ENCODE measurements at regions not wholly inside any gene's neighbourhood (a gene's known extent, or its start where the extent isn't known, plus 50 kb on each side); places are given as distances from the start of the nearest gene placed in this dataset.
A peak's percentile ranks its signal among the peaks of the same experiment; 100 is the strongest.

GRCh38 chr13:79901336-79901735 lies 420.4 kb downstream of the NDFIP2 start:
- H3K27ac Mint-ChIP-seq = no peak overlapping the region
- H3K36me3 Mint-ChIP-seq (ENCODE audit: low read depth) = no peaks in the 10 kb centered on the region
- no peaks in the 10 kb centered on the region for H3F3A ChIP-seq (replicated peaks; ENCODE audit: low read depth)
- no peak overlapping the region for H3K4me3 Mint-ChIP-seq
- no peaks in the 10 kb centered on the region for H3K36me3 ChIP-seq (ENCODE audit: insufficient read depth)
- no peak overlapping the region for H3K4me2 ChIP-seq
- H3K4me1 Mint-ChIP-seq = peaks cover 5% of the 10 kb centered on the region; the same call in 2 of the 3 replicates
- H3K27me3 Mint-ChIP-seq (ENCODE audit: insufficient read depth, low read depth, poor library complexity) = no peaks in the 10 kb centered on the region
- no peaks in the 10 kb centered on the region for H3K79me2 ChIP-seq (replicated peaks; ENCODE audit: insufficient read depth)
- no peak for TF ChIP-seq ZNF331 (CRISPR knock-in tag; IDR thresholded peaks at IDR 0.05; ENCODE audit: low read depth)
- TF ChIP-seq, protein P1, sequence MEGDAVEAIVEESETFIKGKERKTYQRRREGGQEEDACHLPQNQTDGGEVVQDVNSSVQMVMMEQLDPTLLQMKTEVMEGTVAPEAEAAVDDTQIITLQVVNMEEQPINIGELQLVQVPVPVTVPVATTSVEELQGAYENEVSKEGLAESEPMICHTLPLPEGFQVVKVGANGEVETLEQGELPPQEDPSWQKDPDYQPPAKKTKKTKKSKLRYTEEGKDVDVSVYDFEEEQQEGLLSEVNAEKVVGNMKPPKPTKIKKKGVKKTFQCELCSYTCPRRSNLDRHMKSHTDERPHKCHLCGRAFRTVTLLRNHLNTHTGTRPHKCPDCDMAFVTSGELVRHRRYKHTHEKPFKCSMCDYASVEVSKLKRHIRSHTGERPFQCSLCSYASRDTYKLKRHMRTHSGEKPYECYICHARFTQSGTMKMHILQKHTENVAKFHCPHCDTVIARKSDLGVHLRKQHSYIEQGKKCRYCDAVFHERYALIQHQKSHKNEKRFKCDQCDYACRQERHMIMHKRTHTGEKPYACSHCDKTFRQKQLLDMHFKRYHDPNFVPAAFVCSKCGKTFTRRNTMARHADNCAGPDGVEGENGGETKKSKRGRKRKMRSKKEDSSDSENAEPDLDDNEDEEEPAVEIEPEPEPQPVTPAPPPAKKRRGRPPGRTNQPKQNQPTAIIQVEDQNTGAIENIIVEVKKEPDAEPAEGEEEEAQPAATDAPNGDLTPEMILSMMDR (conservative IDR thresholded peaks at IDR 0.05; ENCODE audit: low read depth in 2 of 2) = peak; percentile 27 to 52
- H3K27me3 ChIP-seq (ENCODE audit: insufficient read depth) = no peaks in the 10 kb centered on the region
- ATAC-seq = no peak
- no peaks in the 10 kb centered on the region for H3K9me3 Mint-ChIP-seq
- no peak overlapping the region for H3K4me3 ChIP-seq
- no peak overlapping the region for H3K27ac ChIP-seq (ENCODE audit: low read depth)
- no peaks in the 10 kb centered on the region for H3K4me1 ChIP-seq (ENCODE audit: insufficient read depth)
- H3K9me2 ChIP-seq (ENCODE audit: insufficient read depth) = peaks cover 3% of the 10 kb centered on the region; the same call in 1 of the 2 replicates
- H2AFZ ChIP-seq = peak overlapping the region; percentile 75
- DNase-seq (ENCODE audit: low spot score) = peak; percentile 29
- no peaks in the 10 kb centered on the region for H4K20me1 ChIP-seq (replicated peaks; ENCODE audit: insufficient read depth)

- H3K79me2 ChIP-seq (replicated peaks; ENCODE audit: insufficient read depth) = no peaks in the 10 kb centered on the region
- ATAC-seq = no peak
- no peak overlapping the region for H3K4me3 Mint-ChIP-seq
- H3K27me3 ChIP-seq (ENCODE audit: insufficient read depth) = no peaks in the 10 kb centered on the region
- H3K4me2 ChIP-seq = no peak overlapping the region
- TF ChIP-seq EZH2phosphoT487 (IDR thresholded peaks at IDR 0.05; ENCODE audit: unreplicated experiment) (no peak), POLR2AphosphoS5 (IDR thresholded peaks at IDR 0.05; ENCODE audit: low read depth) (no peak), ZNF114 (CRISPR knock-in tag; IDR thresholded peaks at IDR 0.05) (no peak), ZNF462 (CRISPR knock-in tag; IDR thresholded peaks at IDR 0.05) (no peak), NANOG (IDR thresholded peaks at IDR 0.05; ENCODE audit: borderline replicate concordance) (no peak), STAT1 (IDR thresholded peaks at IDR 0.05; ENCODE audit: unreplicated experiment) (no peak), JUNB (IDR thresholded peaks at IDR 0.05; ENCODE audit: unreplicated experiment) (no peak), ZNF331 (CRISPR knock-in tag; IDR thresholded peaks at IDR 0.05; ENCODE audit: low read depth) (no peak)
- TF ChIP-seq, protein P1 (conservative IDR thresholded peaks at IDR 0.05; ENCODE audit: low read depth in 2 of 2) = no peak
- H3K9me3 Mint-ChIP-seq = no peaks in the 10 kb centered on the region; the same call in 2 of the 3 replicates
- H4K20me1 ChIP-seq (replicated peaks; ENCODE audit: insufficient read depth) = no peaks in the 10 kb centered on the region
- no peaks in the 10 kb centered on the region for H3K4me1 ChIP-seq (ENCODE audit: insufficient read depth)
- H3K9me2 ChIP-seq (ENCODE audit: insufficient read depth) = peaks cover 3% of the 10 kb centered on the region; the same call in 1 of the 2 replicates
- H2AFZ ChIP-seq = no peak overlapping the region
- no peak overlapping the region for H3K4me3 ChIP-seq
- H3K27ac ChIP-seq (ENCODE audit: low read depth) = no peak overlapping the region
- H3K4me1 Mint-ChIP-seq = peaks cover 5% of the 10 kb centered on the region; the same call in 2 of the 3 replicates
- H3K27ac Mint-ChIP-seq = no peak overlapping the region
- no peaks in the 10 kb centered on the region for H3F3A ChIP-seq (replicated peaks; ENCODE audit: low read depth)
- no peaks in the 10 kb centered on the region for H3K36me3 Mint-ChIP-seq (ENCODE audit: low read depth)
- H3K36me3 ChIP-seq (ENCODE audit: insufficient read depth) = no peaks in the 10 kb centered on the region
- no peak for DNase-seq (ENCODE audit: low spot score)
- no peaks in the 10 kb centered on the region for H3K27me3 Mint-ChIP-seq (ENCODE audit: insufficient read depth, low read depth, poor library complexity)
Measured at GRCh38 chr13:79900356-79900755, 419.4 kb downstream of the NDFIP2 start.

Data from GM23338 (cell line).